Amniotic stem cell (primary cell): ENCODE measurements at regions not wholly inside any gene's neighbourhood (a gene's known extent, or its start where the extent isn't known, plus 50 kb on each side); places are given as distances from the start of the nearest gene placed in this dataset.

Experiments used
- DNase-seq: peaks from one replicate; lab custom pipeline; 2025; lab: John Stamatoyannopoulos, UW

DNA sequence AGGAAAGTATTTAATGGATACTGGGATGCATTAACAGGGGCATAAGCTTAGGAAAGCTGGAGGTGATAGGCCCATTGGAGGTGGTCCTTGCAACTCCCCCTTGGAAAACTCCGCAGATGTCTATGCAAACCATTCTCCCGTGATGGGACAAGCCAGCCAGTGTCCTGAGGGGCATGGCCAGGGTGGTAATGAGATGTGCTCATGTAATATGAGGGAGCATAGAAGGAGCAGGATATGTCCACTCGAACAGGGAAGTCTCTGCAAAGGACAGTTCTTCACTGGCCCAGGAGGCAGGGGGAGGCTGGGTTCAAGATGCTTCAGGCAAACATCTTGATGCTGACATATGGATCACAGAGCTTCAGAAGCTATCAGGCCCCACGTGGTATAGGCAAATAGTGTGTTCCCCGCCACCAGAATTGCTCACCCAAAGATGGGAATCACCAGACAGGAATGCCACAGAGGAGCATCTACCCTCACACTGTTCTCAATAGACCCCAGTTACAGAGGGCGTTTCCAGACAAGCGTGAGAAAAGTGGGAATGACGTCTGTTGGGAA lies 201.6 kb upstream of the CDH4 start:
- DNase-seq = no peak

DNA sequence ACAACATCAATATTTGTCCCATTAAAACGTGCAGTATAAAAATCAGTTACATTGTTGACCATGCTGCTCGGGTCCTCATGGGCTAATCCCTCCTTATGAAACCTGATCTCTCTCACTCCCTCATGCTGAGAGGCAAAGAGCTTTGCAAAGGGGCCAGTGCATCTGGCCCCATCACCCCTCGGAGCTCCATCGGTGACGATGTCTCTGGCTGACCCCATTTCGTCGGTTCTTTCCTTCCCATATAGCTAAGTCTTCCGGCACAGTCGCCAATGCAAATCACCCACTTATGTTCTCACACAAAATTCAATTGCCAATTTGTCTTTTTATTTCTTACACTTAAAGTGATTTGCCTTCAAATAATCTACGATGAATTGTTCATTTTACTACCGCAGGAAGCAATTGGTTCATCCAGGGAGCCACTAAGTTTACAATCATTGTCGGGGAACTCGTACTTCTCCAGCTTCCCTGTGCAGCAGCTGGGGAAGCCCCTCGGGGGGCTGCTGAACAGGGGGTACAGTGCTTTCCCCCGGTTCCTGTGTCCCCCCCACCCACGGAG lies 199.8 kb upstream of the CDH4 start:
- no peak for DNase-seq

DNA sequence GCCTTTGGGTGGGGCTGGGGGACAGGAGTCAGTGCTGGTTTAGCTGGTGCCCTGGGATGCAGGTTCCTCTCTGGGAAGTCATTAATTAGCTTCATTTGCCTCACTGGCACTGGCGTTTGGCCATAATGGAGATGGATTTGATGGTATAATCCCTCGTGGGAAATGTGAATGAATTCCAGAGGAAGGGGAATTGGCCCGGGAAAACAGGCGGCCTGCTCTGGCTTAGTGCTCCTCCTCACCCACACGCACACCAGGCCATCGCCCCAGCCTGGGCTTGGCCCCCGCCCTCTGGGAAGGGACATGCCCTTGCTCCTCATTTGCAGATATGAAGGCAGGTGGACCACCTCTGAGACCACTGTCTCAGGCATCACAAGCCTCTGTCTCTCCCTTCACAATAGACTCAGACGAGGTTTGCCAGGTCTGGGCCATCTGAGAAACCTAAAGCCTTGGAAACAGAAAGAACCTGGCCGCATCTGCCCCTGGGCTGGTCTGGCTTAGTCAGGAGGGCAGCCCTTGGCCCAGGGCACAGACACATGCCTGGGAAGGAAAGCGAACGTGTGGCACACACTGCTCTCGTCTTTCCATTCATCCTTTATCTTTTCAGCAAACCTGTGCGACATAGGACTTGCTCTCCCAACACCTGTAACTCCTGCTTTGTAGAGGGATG lies 199.2 kb upstream of the CDH4 start:
- no peak for DNase-seq

DNA sequence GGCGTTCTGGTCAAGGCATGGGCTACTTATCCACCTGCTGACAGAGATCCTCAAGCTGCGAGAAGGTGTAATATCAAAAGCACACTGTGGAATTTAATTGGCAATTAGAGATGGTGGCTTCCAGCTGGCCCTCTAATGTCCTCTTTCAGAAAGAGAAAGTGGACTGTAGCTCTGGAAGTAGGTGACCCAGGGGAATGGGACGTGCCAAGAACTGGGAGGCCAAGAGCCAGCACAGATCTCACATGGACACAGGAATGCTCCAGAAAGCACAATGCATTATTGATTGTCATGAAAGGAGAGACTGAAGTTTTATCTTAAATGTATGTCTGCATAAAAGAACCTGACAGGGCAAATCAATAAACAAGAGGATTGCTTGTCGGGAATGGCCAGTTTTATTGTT lies 198.6 kb upstream of the CDH4 start:
- DNase-seq = no peak

DNA sequence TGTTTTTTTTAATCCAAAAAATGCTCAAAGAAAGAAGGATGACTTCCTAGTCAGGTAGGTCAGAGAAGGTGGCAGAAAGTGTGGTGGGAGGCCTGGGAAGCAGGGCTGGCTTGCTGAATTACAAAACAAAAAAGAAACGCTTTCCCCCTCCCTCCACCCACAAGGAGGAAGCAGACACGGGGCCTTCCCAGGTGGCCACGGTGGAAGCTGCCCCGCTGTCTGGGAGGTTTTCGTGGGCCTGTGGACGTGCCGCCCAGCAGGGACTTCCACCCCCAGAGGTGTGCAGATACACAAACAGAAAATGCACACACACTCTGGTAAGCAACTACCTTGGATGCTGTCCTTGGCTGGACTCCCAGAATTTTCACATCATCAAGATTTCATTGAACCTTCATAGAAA lies 198.2 kb upstream of the CDH4 start:
- no peak for DNase-seq

DNA sequence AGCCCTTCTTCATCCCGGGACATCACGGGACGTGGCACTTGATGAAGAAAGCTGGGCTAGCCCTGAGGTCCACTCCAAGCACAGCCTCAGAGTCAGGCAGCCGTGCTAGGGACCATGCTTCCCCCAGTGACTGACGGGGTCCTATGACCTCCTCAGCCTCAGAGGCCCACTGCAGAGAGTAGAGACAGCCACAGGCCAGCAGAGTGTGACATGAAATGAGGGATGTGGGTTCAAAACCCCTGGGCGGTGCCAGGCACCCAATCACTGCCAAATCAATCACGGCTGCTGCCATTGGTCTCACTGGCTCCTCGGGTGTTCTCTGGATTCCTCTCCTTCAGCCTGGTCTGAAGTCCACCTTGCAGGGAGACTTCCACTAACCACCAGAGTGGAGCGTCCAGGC lies 197.7 kb upstream of the CDH4 start:
- DNase-seq = no peak

DNA sequence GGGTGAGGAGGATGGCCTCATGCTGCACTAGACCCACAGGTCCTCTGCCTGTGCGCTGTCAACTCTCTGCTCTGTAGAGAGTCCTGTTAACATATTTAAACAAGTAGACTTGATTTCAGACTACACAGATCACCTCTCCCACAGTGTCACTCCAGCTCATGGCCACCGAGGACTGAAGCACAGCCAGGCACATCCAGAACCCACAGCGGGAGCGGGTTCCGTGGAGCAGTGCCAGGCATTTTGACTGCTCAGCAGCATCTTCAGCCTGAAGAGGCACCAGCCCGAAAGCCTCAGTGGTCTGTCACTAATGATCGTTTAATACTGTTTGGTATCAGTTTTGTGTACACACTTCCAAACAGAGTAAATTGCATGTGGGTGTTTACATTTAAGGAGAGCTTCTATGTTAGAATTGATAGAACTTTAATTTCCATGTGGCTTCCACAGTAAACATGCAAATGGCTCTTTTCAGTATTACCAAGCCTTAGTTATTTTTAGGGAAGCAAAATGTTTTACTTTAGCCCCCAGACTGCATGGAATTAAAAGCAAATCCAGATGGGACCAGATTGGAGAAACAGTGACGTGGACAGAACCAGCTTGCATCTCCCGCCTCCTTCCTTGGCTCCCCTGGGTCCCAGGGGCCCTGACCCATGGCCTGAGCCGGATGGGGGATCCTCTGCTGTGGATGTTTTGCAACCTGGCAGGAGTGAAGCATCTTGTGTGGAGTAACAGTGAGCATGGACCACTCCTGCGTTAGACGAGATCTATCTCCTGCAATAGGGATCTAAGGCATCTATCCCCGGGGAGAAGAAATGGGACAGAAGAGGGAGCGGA lies 196.7 kb upstream of the CDH4 start:
- DNase-seq = no peak

DNA sequence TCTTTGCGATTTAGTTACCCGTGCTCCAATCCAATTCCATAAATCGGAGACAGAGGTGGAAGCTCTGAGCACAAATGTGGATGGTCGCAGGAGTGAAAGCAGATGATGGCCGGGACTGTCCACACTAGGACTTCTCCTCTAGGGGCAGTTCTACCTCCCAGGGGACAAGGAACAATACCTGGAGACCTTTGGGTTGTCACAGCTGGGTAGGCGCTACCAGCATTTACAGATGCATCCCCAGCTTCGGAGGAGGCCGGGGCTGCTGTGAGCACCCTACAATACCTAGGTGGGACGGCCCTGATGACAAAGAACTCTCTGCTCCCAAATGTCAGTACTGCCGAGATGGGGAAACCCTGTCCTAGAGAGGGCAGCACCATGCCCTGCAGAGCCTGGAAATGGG lies 195.9 kb upstream of the CDH4 start:
- no peak for DNase-seq

DNA sequence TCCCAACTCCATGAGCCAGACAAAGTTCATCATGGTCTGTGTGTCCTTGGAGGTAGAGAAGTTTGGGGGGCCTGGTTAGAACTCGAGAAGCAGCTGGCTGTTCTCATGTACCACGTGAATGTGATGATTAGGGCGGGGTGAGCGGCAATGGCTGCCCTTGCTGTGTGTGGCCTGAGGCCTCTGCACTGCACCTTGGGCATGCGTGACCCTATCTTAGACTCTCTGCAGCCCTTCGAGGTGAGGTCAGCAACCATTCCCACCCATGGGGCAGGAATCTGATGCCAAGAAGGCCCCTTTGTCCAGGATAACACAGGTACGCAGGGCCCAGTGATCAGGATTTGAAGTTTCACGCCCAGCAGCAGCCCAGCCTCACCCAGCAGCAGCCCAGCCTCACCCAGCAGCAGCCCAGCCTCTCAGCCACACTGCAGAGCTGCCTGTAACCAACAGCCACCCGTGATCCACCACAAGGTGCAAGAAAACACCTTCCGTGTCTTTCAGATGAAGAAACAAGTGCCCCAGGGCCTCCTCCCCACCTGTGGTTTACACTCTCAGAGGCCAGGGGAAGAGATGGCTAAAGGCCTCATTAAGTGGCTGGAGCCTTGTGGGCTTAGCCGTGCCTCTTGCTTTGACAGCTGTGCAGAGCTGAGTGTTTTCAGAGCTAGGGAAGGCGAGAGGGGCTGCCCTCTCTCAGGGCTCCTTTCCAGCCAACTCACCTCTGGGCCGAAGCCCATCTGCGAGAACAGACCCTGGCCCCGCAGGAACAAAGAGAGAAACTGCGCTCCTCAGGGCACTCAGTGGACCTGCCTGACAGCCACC lies 195.2 kb upstream of the CDH4 start:
- no peak for DNase-seq

DNA sequence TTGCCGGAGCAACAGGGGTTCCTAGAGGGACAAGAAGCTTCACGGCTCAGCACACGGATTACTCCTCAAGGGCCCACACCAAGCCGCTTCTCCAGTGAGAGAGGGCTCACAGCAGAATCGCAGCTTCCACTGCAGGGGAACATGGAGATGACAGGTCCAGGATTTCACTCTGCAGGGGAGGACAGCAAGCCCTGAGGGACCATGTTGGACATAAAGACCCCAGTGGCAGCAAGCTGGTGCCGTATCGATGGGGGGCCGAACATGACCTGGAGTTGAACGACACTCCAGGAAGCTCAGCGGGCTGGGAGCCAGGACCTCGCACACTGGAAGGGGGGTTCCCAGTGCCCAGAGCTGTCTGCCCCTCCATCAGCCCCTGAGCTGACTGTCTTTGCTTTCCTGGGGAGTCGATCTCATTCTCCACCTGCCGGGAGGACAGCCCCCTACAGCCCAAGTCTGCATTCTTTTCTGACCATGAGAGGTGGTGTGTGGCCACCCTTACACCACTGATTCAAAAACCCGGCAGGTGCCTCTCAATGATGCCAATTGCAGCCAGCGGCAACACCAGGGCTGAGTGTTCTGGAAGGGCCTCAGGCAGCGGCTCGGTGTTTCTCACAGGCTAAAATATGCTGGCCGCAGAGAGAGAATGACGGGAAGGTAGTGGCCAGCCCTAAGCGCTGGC lies 194.5 kb upstream of the CDH4 start:
- no peak for DNase-seq

DNA sequence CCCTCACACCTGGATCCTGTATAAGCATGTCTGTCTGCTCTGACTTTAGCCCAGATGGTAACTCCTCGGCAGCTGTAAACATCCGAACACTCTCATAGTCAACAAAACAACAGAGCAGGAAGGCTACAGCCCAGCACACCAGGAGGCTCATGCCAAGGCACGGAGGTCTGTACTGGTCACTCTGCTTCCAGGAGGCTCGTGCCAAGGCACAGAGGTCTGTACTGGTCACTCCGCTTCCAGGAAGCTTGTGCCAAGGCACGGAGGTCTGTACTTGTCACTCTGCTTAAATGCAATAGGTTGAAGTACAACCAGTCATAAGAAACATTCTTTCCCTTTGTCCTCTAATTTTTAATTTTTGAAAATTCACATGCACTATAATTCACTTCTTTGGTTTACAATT lies 190.1 kb upstream of the CDH4 start:
- no peak for DNase-seq

DNA sequence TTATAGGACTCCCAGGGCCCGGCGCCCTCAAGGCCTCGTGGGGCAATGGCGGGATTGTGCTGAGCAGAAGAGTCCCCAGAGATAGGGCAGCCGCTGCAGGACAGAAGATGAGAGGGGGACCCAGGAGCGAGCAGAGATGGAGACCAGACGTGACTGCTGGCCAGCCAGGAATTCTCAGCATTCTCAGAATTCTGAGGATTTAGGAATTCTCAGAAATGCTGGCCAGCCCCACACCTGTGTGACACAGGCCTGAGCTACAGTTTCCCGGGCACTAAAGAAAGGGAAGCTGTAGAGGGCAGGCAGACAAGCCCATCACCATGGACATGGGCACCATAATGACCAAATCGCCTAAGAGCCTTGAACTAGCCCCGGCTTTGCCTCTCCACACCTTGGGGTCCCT lies 186.2 kb upstream of the CDH4 start:
- DNase-seq = no peak

DNA sequence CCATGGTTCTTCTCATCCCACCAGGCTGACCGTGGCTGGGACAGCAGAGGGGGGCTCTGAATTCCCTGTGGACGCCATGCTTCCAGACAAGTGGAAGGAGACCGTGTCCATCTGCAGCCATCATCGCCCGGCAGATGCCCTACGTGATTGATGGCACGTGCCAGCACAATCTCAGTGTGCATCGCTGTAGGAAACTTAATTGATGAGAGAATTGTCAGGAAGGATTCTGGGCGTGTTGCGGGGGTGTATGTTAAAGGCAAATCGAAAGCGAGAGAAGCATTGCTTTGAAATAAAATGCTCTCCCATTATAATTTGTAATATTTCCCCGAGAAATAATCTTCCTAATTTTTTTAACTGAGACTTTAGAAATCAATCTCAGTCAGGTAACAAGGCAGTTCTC lies 185.5 kb upstream of the CDH4 start:
- no peak for DNase-seq

DNA sequence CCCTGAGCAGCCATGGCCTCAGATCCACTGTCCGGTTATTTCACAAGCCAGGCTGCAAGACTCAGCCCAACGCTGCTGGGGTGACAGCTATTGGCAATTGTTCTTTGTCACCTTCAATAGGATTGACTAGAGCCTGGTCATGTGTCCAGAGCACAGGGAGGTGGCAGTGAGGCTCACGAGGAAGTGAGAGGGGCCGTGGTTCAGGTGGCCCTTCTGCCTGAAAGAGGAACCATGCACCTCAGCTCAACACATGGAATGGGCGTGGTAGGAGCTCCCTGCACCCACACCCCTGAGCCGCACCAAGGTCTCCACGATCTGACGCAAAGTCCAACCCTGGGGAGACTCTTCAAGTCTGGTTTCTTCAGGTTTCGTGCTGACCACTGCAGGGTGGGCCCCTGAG lies 184.8 kb upstream of the CDH4 start:
- DNase-seq = no peak

DNA sequence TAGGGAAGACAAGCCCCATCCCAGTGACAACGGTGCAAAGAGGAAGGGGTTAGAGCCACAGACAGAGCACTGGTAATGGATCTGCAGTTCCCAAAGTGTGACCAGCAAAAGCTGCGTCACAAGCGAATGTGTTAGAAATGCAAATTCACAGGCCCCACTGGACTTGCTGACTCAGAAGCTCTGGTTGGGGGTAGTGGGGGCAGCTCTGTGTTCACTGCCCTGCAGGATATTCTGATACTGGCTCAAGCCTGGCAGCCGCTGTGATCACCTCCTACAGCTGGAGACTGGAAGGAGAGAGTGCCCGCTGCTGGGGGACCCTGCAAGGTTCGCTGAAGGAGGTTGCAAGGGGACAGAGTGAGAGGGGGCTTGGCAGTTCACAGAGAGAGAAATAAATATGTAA lies 179.7 kb upstream of the CDH4 start:
- no peak for DNase-seq

DNA sequence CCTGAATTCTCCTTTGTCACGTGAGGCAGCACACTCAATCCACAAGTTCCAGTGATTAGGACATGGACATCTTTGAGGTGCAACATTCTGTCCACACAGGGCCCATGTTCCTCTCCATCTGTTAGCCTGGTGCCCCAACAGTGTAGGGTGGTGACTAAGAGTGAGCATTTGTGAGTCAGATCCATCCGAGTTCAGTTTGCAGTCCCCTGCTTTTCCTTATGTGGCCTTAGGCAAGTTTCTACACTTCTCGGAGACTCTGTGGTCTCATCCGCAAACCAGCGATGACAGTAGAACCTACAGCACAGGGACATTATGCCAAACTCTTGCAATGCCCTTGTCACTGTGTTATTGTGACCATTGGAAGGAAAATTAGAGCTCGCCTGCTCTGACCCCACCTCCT lies 178.7 kb upstream of the CDH4 start:
- no peak for DNase-seq

DNA sequence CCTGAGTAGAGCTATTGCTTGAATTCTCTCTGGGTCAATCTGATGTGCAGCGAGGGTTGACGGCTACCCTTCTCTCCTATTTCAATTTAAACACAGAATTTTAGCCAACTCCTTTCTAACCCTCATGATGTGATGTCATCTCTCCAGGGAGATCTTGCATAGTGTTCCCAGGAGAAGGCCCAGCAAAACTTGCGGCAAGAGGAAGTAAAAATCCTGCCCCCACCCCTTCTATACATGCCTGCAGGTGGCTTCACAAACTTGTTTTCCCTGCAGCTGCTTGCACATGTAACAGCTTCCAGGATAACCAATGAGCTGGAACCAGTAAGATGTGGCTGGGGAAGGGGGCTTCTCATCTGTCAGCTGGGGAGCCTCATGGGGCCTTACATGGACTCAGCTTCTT lies 169.3 kb upstream of the CDH4 start:
- no peak for DNase-seq

DNA sequence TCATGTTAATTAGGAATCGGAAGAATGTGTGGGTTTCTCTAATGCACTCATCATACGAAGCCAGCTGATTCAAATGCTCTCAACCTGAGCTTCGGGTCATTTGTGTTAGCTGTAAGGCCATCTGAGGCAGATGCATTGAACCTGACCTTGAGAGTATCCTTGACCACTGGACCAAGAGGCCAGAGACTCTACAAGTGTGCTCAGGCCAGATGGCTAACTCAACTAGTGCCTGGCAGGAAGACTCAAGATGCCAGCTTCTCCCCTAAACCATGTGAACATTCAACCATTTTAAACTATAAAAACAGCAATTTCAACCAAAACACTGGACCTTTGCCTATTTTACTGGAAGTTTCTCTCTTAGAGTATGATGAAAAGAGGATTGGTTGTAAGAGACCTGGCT lies 168.6 kb upstream of the CDH4 start:
- DNase-seq = no peak

DNA sequence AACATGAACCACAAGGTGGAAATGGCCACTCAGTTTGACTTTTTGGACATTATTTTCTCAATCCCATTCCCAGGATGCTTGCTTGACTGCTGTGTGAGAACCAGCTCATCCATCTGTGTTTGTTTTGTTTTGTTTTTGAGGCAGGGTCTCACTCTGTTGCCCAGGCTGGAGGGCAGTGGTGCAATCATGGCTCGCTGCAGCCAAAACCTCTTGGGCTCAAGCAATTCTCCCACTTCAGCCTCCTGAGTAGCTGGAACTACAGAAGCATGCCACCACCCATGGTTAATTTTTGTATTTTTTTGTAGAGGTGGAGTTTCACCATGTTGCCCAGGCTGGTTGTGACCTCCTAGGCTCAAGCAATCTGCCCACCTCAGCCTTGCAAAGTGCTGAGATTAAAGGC lies 166.0 kb upstream of the CDH4 start:
- DNase-seq = no peak

DNA sequence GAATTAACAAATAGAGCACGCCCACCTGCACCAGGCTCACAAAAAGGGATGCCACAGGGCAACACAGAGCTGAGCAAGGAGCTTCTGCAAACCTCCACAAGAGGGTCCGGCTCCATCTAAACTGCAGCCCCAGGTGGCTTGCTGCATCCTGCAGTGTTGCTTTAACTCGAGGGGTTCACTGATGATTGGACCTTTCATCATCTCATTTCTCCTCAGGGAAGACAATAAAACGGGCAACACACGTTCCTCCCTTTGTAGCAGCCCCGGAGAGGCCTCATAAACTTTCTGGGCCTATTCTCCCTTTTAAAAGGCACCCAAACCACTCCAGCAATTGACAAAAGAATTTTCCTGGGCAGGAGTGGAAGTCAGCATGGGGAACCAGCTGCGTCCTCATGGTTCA lies 161.5 kb upstream of the CDH4 start:
- DNase-seq = no peak

DNA sequence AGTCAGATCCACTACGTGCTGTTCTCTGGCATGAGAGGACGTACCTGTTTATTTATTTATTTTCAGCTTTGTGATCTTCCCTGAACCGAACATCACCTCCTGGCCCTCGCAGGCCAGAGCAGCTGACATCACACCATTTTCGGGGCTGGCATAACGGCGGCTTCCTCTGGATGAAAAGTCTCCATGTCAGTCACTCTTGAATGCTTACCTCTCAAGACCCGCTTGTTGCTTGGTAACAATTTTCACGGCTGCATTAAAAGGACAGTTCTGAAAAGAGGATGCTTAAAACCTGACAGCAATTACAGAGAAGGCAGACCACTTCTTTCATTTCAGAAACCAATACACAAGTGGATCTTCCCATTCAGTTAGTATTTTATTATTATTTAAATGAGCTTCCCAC lies 159.8 kb upstream of the CDH4 start:
- no peak for DNase-seq

DNA sequence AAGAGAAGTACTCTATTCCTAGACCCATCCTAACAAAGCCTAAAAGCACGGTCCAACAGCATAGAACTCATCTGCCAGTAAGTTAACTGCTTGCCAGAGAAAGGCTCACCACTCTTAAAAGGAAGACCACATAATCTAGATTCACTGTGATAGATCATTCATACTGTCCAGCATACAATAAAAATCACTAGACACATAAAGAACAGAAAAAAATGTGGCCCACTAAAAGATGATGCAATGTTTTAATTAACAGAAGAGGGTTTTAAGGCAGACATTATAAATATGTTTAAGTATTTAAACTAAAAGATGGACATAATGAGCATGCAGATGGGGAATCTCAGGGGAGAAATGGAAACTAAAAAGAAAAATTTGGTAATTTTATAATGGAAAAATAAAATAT lies 157.5 kb upstream of the CDH4 start:
- DNase-seq = no peak
